IMR-90 (cell line): ENCODE measurements at regions not wholly inside any gene's neighbourhood (a gene's known extent, or its start where the extent isn't known, plus 50 kb on each side); places are given as distances from the start of the nearest gene placed in this dataset.

Source experiments
- ATAC-seq: fragments of 200-7000 bp; cut with Tn5 transposase; 2 replicates; pipeline ENCODE4 v1.9.1; 2020; ENCODE audit warnings: low read depth, mild to moderate bottlenecking, moderate library complexity
- BruUV-seq: library from RNA; stranded (reverse); fragments of 400-500 nt; replicated peaks from 2 replicates; lab custom pipeline; 2021; lab: Mats Ljungman, UMichigan
- CTCF ChIA-PET: fragments of 300-600 bp; formaldehyde crosslinking; extraction: SDS; loops from one replicate; lab custom pipeline; 2021; ENCODE audit warnings: antibody characterized with exemption; lab: Yijun Ruan, JAX
- POLR2A ChIA-PET: fragments of 300-600 bp; sonication (Branson Sonifier 250); formaldehyde crosslinking; loops from one replicate; lab custom pipeline; 2022; ENCODE audit warnings: antibody characterized with exemption; ENCODE audit not compliant: unreplicated experiment; lab: Charles Lee
- DNase-seq: peaks from one replicate; pipeline ENCODE4 v3.0.0; 2013
- H2AFZ ChIP-seq: replicated peaks from 2 replicates; pipeline ENCODE3; 2013; ENCODE audit warnings: low read length, mild to moderate bottlenecking; ENCODE audit not compliant: poor library complexity
- H2AK5ac ChIP-seq: 2 replicates; pipeline ENCODE4 v1.6.1; 2013; ENCODE audit warnings: low read depth, low read length, inconsistent platforms
- H2AK9ac ChIP-seq: replicated peaks from 2 replicates; pipeline ENCODE3; 2013; ENCODE audit warnings: mild to moderate bottlenecking, low read depth, low read length, moderate library complexity; ENCODE audit not compliant: poor library complexity
- H2BK120ac ChIP-seq: 2 replicates; pipeline ENCODE4 v1.6.1; 2013; ENCODE audit warnings: low read depth, low read length, inconsistent platforms
- H2BK15ac ChIP-seq: 3 replicates; pipeline ENCODE4 v1.6.1; 2013; ENCODE audit warnings: low read depth, low read length, inconsistent platforms
- H2BK20ac ChIP-seq: 2 replicates; pipeline ENCODE4 v1.6.1; 2013; ENCODE audit warnings: low read depth, mild to moderate bottlenecking, inconsistent platforms, low read length, moderate library complexity
- H2BK5ac ChIP-seq: 2 replicates; pipeline ENCODE4 v1.6.1; 2013; ENCODE audit warnings: mild to moderate bottlenecking, low read depth, low read length, inconsistent platforms; ENCODE audit not compliant: poor library complexity, severe bottlenecking
- H3K14ac ChIP-seq: replicated peaks from 2 replicates; pipeline ENCODE4 v1.6.1; 2013; ENCODE audit warnings: low read depth, low read length, inconsistent platforms
- H3K18ac ChIP-seq: 2 replicates; pipeline ENCODE4 v1.6.1; 2013; ENCODE audit warnings: low read depth, low read length, control low read depth
- H3K23ac ChIP-seq: 2 replicates; pipeline ENCODE4 v1.6.1; 2013; ENCODE audit warnings: low read depth, low read length, inconsistent platforms
- H3K27ac ChIP-seq: 2 replicates; pipeline ENCODE4 v1.5.1; 2013; ENCODE audit warnings: mild to moderate bottlenecking, control low read depth, low read length; ENCODE audit not compliant: insufficient read depth
- H3K27me3 ChIP-seq: 2 replicates; pipeline ENCODE4 v1.6.1; 2013; ENCODE audit warnings: low read length; ENCODE audit not compliant: control insufficient read depth, insufficient read depth
- H3K36me3 ChIP-seq: 2 replicates; pipeline ENCODE4 v1.6.1; 2013; ENCODE audit warnings: low read length, mixed read lengths; ENCODE audit not compliant: control insufficient read depth, insufficient read depth
- H3K4ac ChIP-seq: 2 replicates; pipeline ENCODE4 v1.6.1; 2013; ENCODE audit warnings: low read depth, low read length, inconsistent platforms
- H3K4me1 ChIP-seq: 2 replicates; pipeline ENCODE4 v1.6.1; 2013; ENCODE audit warnings: low read length, mixed read lengths; ENCODE audit not compliant: control insufficient read depth, insufficient read depth
- H3K4me2 ChIP-seq: 2 replicates; pipeline ENCODE4 v1.6.1; 2013; ENCODE audit warnings: low read depth, mild to moderate bottlenecking, control low read depth, low read length, moderate library complexity
- H3K4me3 ChIP-seq: 2 replicates; pipeline ENCODE4 v1.5.1; 2013; ENCODE audit warnings: low read depth, mild to moderate bottlenecking, control low read depth, low read length, moderate library complexity; ENCODE audit not compliant: insufficient read depth
- H3K56ac ChIP-seq: 2 replicates; pipeline ENCODE4 v1.6.1; 2013; ENCODE audit warnings: low read length, inconsistent platforms; ENCODE audit not compliant: insufficient read depth; ENCODE audit errors: extremely low read depth
- H3K79me1 ChIP-seq, 2 experiments: 2 replicates each; pipeline ENCODE4 v1.6.1; 2013; ENCODE audit warnings: low read length in 2 of 2, inconsistent platforms in 1 of 2, low read depth in 1 of 2
- H3K9ac ChIP-seq: 2 replicates; pipeline ENCODE4 v1.6.1; 2013; ENCODE audit warnings: low read depth, low read length, control low read depth
- H3K9me1 ChIP-seq: 2 replicates; pipeline ENCODE4 v1.6.1; 2013; ENCODE audit warnings: low read length, inconsistent platforms; ENCODE audit not compliant: insufficient read depth
- H3K9me3 ChIP-seq: 2 replicates; pipeline ENCODE4 v1.6.1; 2013; ENCODE audit warnings: low read length; ENCODE audit not compliant: control insufficient read depth, insufficient read depth
- H4K20me1 ChIP-seq: 2 replicates; pipeline ENCODE4 v1.6.1; 2013; ENCODE audit warnings: low read length, inconsistent platforms; ENCODE audit not compliant: insufficient read depth
- H4K5ac ChIP-seq: 2 replicates; pipeline ENCODE4 v1.6.1; 2013; ENCODE audit warnings: mild to moderate bottlenecking, low read depth, low read length, control low read depth
- H4K8ac ChIP-seq, 2 experiments: 2 replicates each; pipeline ENCODE4 v1.6.1; 2013; ENCODE audit warnings: low read depth in 2 of 2, low read length in 2 of 2, control low read depth in 1 of 2, inconsistent platforms in 1 of 2
- H4K91ac ChIP-seq: 2 replicates; pipeline ENCODE4 v1.6.1; 2013; ENCODE audit warnings: low read depth, low read length, inconsistent platforms; ENCODE audit not compliant: insufficient read depth
- CHD1 ChIP-seq: IDR thresholded peaks from 2 replicates; pipeline ENCODE4 v1.6.1; 2012; ENCODE audit warnings: low read depth, low read length, improper control_type of control experiment
- MAFK ChIP-seq: IDR thresholded peaks from 2 replicates; pipeline ENCODE4 v1.6.1; 2012; ENCODE audit warnings: low read depth, low read length, improper control_type of control experiment
- NFE2L2 ChIP-seq: fragments of 150-350 bp; IDR thresholded peaks from 2 replicates; pipeline ENCODE4 v1.6.1; 2016; ENCODE audit warnings: low read depth, mild to moderate bottlenecking, low read length
- dilution Hi-C: fragments of 300-500 bp; cut with HindIII; formaldehyde crosslinking; loops from one replicate; pipeline ENCODE4 v1.14.3; 2018; ENCODE audit warnings: low sequenced_read_pairs; ENCODE audit not compliant: unreplicated experiment
- in situ Hi-C: fragments of 300-500 bp; cut with MboI; formaldehyde crosslinking; loops from 3 replicates; pipeline ENCODE4 v1.14.3; 2019; ENCODE audit warnings: low sequenced_read_pairs, inconsistent platforms, mixed read lengths
- intact Hi-C: fragments of 100-400 bp; cut with micrococcal nuclease; formaldehyde crosslinking; loops from 2 replicates; pipeline ENCODE4 v1.10.0; 2022
- TF ChIP-seq, protein P1 (sequence below): fragments of 150-350 bp; IDR thresholded peaks from 2 replicates; pipeline ENCODE4 v1.6.1; 2016; ENCODE audit warnings: low read depth, mild to moderate bottlenecking, low read length, moderate library complexity, borderline replicate concordance

DNA sequence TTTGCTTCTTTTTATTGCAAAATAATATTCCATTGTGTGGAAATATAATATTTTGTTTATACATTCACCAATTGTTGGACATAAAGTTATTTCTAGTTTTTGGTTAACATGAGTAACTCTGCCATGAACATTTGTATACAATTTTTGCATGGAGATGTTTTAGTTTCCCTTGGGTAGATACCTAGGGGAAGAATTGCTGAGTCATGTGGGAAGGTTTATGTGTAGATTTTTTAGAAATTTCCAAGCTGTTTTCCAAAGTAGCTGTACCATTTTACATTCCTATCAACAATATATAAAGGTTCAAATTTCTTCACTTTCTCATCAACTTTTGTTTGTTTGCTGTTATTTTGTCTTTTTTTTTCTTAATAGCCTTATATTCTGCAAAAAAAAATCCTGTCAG, 664.7 kb upstream of the FBXO33 start:
- Histone ChIP-seq H3K79me1 (no peaks in the 10 kb centered on the region), H4K91ac (no peak overlapping the region), H3K36me3 (no peaks in the 10 kb centered on the region), H3K9me1 (no peaks in the 10 kb centered on the region), H3K23ac (no peak overlapping the region), H2BK5ac (no peak overlapping the region), H2BK120ac (no peak overlapping the region), H3K4me2 (no peak overlapping the region), H3K14ac (no peak overlapping the region), H2AFZ (no peak overlapping the region), H3K9me3 (no peaks in the 10 kb centered on the region; the same call in 1 of the 2 replicates), H2BK15ac (no peak overlapping the region), H3K56ac (no peak overlapping the region), H3K4ac (no peak overlapping the region), H2AK5ac (no peak overlapping the region), H2BK20ac (no peak overlapping the region), H3K9ac (no peak overlapping the region), H3K27me3 (no peaks in the 10 kb centered on the region), H3K27ac (no peak overlapping the region), H4K5ac (no peak overlapping the region), H3K18ac (no peak overlapping the region), H3K4me3 (no peak overlapping the region), H3K4me1 (no peaks in the 10 kb centered on the region), H2AK9ac (no peak overlapping the region), H4K20me1 (no peaks in the 10 kb centered on the region), H4K8ac (no peak overlapping the region)
- ATAC-seq: no peak
- ChIA-PET POLR2A (no interaction called here), CTCF (no interaction called here)
- intact Hi-C loops: no loop called here
- dilution Hi-C loops: no loop called here
- TF ChIP-seq NFE2L2: peak; percentile 82
- TF ChIP-seq MAFK: peak; percentile 49
- no peak for TF ChIP-seq CHD1
- TF ChIP-seq, protein P1, sequence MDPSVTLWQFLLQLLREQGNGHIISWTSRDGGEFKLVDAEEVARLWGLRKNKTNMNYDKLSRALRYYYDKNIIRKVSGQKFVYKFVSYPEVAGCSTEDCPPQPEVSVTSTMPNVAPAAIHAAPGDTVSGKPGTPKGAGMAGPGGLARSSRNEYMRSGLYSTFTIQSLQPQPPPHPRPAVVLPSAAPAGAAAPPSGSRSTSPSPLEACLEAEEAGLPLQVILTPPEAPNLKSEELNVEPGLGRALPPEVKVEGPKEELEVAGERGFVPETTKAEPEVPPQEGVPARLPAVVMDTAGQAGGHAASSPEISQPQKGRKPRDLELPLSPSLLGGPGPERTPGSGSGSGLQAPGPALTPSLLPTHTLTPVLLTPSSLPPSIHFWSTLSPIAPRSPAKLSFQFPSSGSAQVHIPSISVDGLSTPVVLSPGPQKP: no peak
- in situ Hi-C loops: no loop called here
- DNase-seq: no peak
- no TSS peak for BruUV-seq
